Activated CD4-positive, alpha-beta T cell treated with anti-CD3 and anti-CD28 coated beads, Interleukin-2, amount 50 U/mL, for 24 hours (primary cell): ENCODE measurements at regions not wholly inside any gene's neighbourhood (a gene's known extent, or its start where the extent isn't known, plus 50 kb on each side); places are given as distances from the start of the nearest gene placed in this dataset.

ENCODE experiments used
- DNase-seq, 2 donors: peaks; one replicate each; pipeline ENCODE4 v3.0.0-alpha.2; 2020; ENCODE audit warnings: low read depth in 1 of 2, low spot score in 1 of 2

- no peak for DNase-seq
Measured at GRCh38 chr13:78239714-78240113, 321.1 kb upstream of the EDNRB start.

- DNase-seq = no peak
Measured at GRCh38 chr13:78238911-78239310, 320.3 kb upstream of the EDNRB start.

- no peak for DNase-seq
Measured at GRCh38 chr13:78228940-78229339, 310.3 kb upstream of the EDNRB start.

GRCh38 chr13:78228211-78228610 is 309.6 kb upstream of the EDNRB start:
- DNase-seq = no peak

- DNase-seq = no peak
Measured at GRCh38 chr13:78227709-78228108, 309.1 kb upstream of the EDNRB start.

- DNase-seq = no peak
Measured at GRCh38 chr13:78215458-78216108, 297.0 kb upstream of the EDNRB start.

- no peak for DNase-seq
Measured at GRCh38 chr13:78201411-78201810, 282.8 kb upstream of the EDNRB start.

GRCh38 chr13:78198821-78199220 is 280.2 kb upstream of the EDNRB start:
- no peak for DNase-seq

GRCh38 chr13:78198419-78198818 is 279.8 kb upstream of the EDNRB start:
- DNase-seq = no peak

GRCh38 chr13:78197231-78197630 is 278.6 kb upstream of the EDNRB start:
- no peak for DNase-seq

GRCh38 chr13:78194904-78195639 is 276.4 kb upstream of the EDNRB start:
- no peak for DNase-seq

- DNase-seq = no peak
Measured at GRCh38 chr13:78193846-78194245, 275.2 kb upstream of the EDNRB start.

GRCh38 chr13:78192716-78193115 is 274.1 kb upstream of the EDNRB start:
- DNase-seq = no peak

- DNase-seq = no peak
Measured at GRCh38 chr13:78190296-78190695, 271.7 kb upstream of the EDNRB start.

- DNase-seq = no peak
Measured at GRCh38 chr13:78187781-78188180, 269.1 kb upstream of the EDNRB start.

GRCh38 chr13:78185700-78186099 is 267.1 kb upstream of the EDNRB start:
- DNase-seq = no peak

GRCh38 chr13:78183732-78184131 is 265.1 kb upstream of the EDNRB start:
- no peak for DNase-seq

GRCh38 chr13:78182813-78183212 is 264.2 kb upstream of the EDNRB start:
- DNase-seq = no peak

- no peak for DNase-seq
Measured at GRCh38 chr13:78177306-78177705, 258.7 kb upstream of the EDNRB start.

- DNase-seq = no peak
Measured at GRCh38 chr13:78176880-78177279, 258.2 kb upstream of the EDNRB start.

GRCh38 chr13:78169386-78169785 is 250.8 kb upstream of the EDNRB start:
- no peak for DNase-seq

- DNase-seq = no peak
Measured at GRCh38 chr13:78168981-78169380, 250.3 kb upstream of the EDNRB start.

GRCh38 chr13:78161266-78161665 is 242.6 kb upstream of the EDNRB start:
- no peak for DNase-seq
